Prostate gland (tissue), 2 donors: ENCODE measurements at regions not wholly inside any gene's neighbourhood (a gene's known extent, or its start where the extent isn't known, plus 50 kb on each side); places are given as distances from the start of the nearest gene placed in this dataset.

Experiments used
- POLR2A ChIP-seq: fragments of 450-650 bp; IDR thresholded peaks from one replicate; pipeline ENCODE4 v1.6.1; 2016; ENCODE audit warnings: antibody characterized with exemption, mild to moderate bottlenecking
- POLR2AphosphoS5 ChIP-seq: sonication (generic); formaldehyde crosslinking; IDR thresholded peaks from one replicate; pipeline ENCODE4 v1.6.1; 2017; ENCODE audit warnings: antibody characterized with exemption
- TF ChIP-seq, protein P1 (sequence below), 4 experiments: fragments of 200-600 bp in 2 of 4; fragments of 450-650 bp in 2 of 4; sonication (generic) in 2 of 4; IDR thresholded peaks; 1 replicate in 3 of 4; 2 replicates in 1 of 4; pipeline ENCODE4 v1.5.1; 2016 to 2019; ENCODE audit warnings: antibody characterized with exemption in 4 of 4, mild to moderate bottlenecking in 2 of 4, moderate library complexity in 2 of 4

DNA sequence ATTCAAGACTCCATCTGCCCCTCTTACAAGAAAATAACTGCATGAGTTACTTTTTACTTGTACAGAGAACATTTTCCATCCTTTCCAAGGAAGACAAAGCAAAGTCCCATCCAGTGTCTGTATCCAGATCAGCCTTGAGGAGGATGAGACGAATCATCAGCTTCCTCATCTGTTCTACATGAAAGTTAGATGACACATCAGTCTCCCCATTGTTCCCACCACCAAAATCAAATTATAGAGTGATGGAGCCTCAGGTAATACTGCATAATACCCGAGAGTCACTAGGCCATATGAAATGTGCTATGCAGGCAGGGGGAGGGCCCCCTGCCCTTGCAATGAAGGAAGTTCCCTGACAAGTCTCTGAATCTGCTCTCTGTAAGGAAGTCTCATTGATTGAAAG, 1244.6 kb upstream of the SLC10A2 start:
- TF ChIP-seq, protein P1, sequence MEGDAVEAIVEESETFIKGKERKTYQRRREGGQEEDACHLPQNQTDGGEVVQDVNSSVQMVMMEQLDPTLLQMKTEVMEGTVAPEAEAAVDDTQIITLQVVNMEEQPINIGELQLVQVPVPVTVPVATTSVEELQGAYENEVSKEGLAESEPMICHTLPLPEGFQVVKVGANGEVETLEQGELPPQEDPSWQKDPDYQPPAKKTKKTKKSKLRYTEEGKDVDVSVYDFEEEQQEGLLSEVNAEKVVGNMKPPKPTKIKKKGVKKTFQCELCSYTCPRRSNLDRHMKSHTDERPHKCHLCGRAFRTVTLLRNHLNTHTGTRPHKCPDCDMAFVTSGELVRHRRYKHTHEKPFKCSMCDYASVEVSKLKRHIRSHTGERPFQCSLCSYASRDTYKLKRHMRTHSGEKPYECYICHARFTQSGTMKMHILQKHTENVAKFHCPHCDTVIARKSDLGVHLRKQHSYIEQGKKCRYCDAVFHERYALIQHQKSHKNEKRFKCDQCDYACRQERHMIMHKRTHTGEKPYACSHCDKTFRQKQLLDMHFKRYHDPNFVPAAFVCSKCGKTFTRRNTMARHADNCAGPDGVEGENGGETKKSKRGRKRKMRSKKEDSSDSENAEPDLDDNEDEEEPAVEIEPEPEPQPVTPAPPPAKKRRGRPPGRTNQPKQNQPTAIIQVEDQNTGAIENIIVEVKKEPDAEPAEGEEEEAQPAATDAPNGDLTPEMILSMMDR (IDR thresholded peaks at IDR 0.05) = no peak
- TF ChIP-seq POLR2A (no peak), POLR2AphosphoS5 (no peak)
